PC-9 (cell line): ENCODE measurements at regions not wholly inside any gene's neighbourhood (a gene's known extent, or its start where the extent isn't known, plus 50 kb on each side); places are given as distances from the start of the nearest gene placed in this dataset.

ENCODE experiments used
- BruUV-seq: library from RNA; stranded (reverse); fragments of 400-500 nt; replicated peaks from 2 replicates; lab custom pipeline; 2021; lab: Mats Ljungman, UMichigan
- CTCF ChIA-PET: fragments of 300-600 bp; sonication (Branson Sonifier 250); formaldehyde crosslinking; loops from one replicate; lab custom pipeline; 2022; ENCODE audit warnings: antibody characterized with exemption; lab: Charles Lee
- POLR2A ChIA-PET: fragments of 300-600 bp; sonication (Branson Sonifier 250); formaldehyde crosslinking; loops from one replicate; lab custom pipeline; 2022; ENCODE audit warnings: antibody characterized with exemption; ENCODE audit not compliant: unreplicated experiment; lab: Charles Lee
- DNase-seq, 2 experiments: peaks; one replicate each; pipeline versions ENCODE4 v3.0.0 to v3.0.0-alpha.2; 2015 to 2022; ENCODE audit warnings: mixed read lengths in 1 of 2
- H2AFZ ChIP-seq: fragments of 200-600 bp; sonication (generic); 2 replicates; pipeline ENCODE4 v1.8.1; 2017; ENCODE audit warnings: antibody characterized with exemption
- H3F3A ChIP-seq: fragments of 200-600 bp; sonication (generic); 2 replicates; pipeline ENCODE4 v1.8.1; 2017; ENCODE audit warnings: antibody characterized with exemption, mild to moderate bottlenecking, low read depth; ENCODE audit not compliant: insufficient read depth
- H3K27ac ChIP-seq: fragments of 200-600 bp; sonication (generic); 2 replicates; pipeline ENCODE4 v1.6.1; 2016; ENCODE audit warnings: mixed run types
- H3K27me3 ChIP-seq: fragments of 200-600 bp; sonication (generic); 2 replicates; pipeline ENCODE4 v1.6.1; 2016; ENCODE audit warnings: low read depth, mixed run types; ENCODE audit not compliant: insufficient read depth
- H3K36me3 ChIP-seq: fragments of 200-600 bp; sonication (generic); 2 replicates; pipeline ENCODE4 v1.6.1; 2016; ENCODE audit warnings: low read depth, mixed run types
- H3K4me1 ChIP-seq: fragments of 200-600 bp; sonication (generic); replicated peaks from 2 replicates; pipeline ENCODE4 v1.6.1; 2016; ENCODE audit warnings: mixed run types; ENCODE audit not compliant: insufficient read depth
- H3K4me2 ChIP-seq: fragments of 200-600 bp; sonication (generic); 2 replicates; pipeline ENCODE4 v1.6.1; 2017; ENCODE audit warnings: mixed run types
- H3K4me3 ChIP-seq: fragments of 200-600 bp; sonication (generic); 2 replicates; pipeline ENCODE4 v1.6.1; 2016; ENCODE audit warnings: mixed run types
- H3K79me2 ChIP-seq: fragments of 200-600 bp; sonication (generic); 2 replicates; pipeline ENCODE4 v1.6.1; 2017; ENCODE audit warnings: low read depth, mixed run types
- H3K9me2 ChIP-seq: fragments of 200-600 bp; sonication (generic); 2 replicates; pipeline ENCODE4 v1.8.1; 2017; ENCODE audit warnings: mild to moderate bottlenecking; ENCODE audit not compliant: insufficient read depth
- H3K9me3 ChIP-seq: fragments of 200-600 bp; sonication (generic); 2 replicates; pipeline ENCODE4 v1.8.1; 2016; ENCODE audit warnings: low read depth; ENCODE audit not compliant: insufficient read depth
- H4K20me1 ChIP-seq: fragments of 200-600 bp; sonication (generic); 2 replicates; pipeline ENCODE4 v1.8.1; 2017; ENCODE audit not compliant: insufficient read depth
- EZH2 ChIP-seq: fragments of 200-600 bp; sonication (generic); IDR thresholded peaks from 2 replicates; pipeline ENCODE4 v1.8.0; 2017; ENCODE audit warnings: antibody characterized with exemption, low read depth
- intact Hi-C: fragments of 100-400 bp; cut with micrococcal nuclease; formaldehyde crosslinking; loops from one replicate; pipeline ENCODE4 v1.10.0; 2022; ENCODE audit not compliant: unreplicated experiment
- TF ChIP-seq, protein P1 (sequence below): fragments of 200-600 bp; sonication (generic); conservative IDR thresholded peaks from 2 replicates; pipeline ENCODE4 v1.6.1; 2017; ENCODE audit warnings: mixed run types, antibody characterized with exemption, mild to moderate bottlenecking, moderate library complexity

DNA sequence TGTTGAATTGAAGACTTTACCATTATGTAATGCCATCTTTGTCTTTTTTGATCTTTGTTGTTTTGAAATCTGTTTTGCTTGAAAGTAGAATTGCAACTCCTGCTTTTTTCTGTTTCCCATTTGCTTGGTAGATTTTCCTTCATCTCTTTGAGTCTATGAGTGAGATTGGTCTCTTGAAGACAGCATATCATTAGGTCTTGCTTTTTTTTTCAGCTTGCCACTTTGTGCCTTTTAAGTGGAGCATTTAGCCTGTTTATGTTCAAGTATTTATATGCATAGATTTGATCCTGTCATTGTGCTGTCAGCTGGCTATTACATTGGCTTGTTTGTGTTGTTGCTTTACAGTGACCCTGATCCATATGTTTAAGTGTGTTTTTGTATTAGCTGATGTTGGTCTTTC lies 131.8 kb downstream of the ZIC1 start:
- Histone ChIP-seq H3K79me2 (no peaks in the 10 kb centered on the region), H3K4me3 (no peak overlapping the region), H3K36me3 (no peaks in the 10 kb centered on the region), H4K20me1 (no peaks in the 10 kb centered on the region), H3K9me3 (no peaks in the 10 kb centered on the region), H3K27me3 (no peaks in the 10 kb centered on the region), H3K9me2 (no peaks in the 10 kb centered on the region), H3K4me2 (no peak overlapping the region), H2AFZ (no peak overlapping the region), H3F3A (no peaks in the 10 kb centered on the region), H3K27ac (no peak overlapping the region), H3K4me1 (no peaks in the 10 kb centered on the region)
- intact Hi-C loops: no loop called here
- TF ChIP-seq, protein P1, sequence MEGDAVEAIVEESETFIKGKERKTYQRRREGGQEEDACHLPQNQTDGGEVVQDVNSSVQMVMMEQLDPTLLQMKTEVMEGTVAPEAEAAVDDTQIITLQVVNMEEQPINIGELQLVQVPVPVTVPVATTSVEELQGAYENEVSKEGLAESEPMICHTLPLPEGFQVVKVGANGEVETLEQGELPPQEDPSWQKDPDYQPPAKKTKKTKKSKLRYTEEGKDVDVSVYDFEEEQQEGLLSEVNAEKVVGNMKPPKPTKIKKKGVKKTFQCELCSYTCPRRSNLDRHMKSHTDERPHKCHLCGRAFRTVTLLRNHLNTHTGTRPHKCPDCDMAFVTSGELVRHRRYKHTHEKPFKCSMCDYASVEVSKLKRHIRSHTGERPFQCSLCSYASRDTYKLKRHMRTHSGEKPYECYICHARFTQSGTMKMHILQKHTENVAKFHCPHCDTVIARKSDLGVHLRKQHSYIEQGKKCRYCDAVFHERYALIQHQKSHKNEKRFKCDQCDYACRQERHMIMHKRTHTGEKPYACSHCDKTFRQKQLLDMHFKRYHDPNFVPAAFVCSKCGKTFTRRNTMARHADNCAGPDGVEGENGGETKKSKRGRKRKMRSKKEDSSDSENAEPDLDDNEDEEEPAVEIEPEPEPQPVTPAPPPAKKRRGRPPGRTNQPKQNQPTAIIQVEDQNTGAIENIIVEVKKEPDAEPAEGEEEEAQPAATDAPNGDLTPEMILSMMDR: no peak
- TF ChIP-seq EZH2: no peak
- no TSS peak for BruUV-seq
- ChIA-PET CTCF (no interaction called here), POLR2A (no interaction called here)
- no peak for DNase-seq

DNA sequence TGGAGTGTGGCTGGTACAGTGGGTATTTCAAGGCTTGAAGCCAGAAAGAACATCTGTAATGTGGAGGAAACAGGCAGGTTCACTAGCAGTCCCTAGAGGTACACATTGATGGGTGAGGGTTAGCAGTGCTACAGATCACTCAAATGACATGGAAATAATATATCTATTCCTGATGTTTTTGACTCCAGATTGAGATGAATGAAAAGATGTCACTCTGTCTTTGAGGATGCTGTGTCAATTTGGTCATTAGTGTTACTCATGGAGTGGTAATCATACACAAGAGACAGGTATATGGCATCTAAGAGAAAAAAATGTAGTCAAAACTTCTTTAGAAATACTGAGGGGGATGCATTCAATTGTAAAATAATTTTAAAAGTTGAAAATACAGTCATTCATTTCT lies 135.1 kb downstream of the ZIC1 start:
- H3F3A ChIP-seq: no peaks in the 10 kb centered on the region
- DNase-seq: no peak
- H3K79me2 ChIP-seq: no peaks in the 10 kb centered on the region
- no peak for TF ChIP-seq EZH2
- TF ChIP-seq, protein P1: no peak
- ChIA-PET POLR2A (no interaction called here), CTCF (no interaction called here)
- no peaks in the 10 kb centered on the region for H3K36me3 ChIP-seq
- H4K20me1 ChIP-seq: no peaks in the 10 kb centered on the region
- no peaks in the 10 kb centered on the region for H3K9me2 ChIP-seq
- no peak overlapping the region for H2AFZ ChIP-seq
- no peak overlapping the region for H3K4me3 ChIP-seq
- intact Hi-C loops: no loop called here
- no peaks in the 10 kb centered on the region for H3K27me3 ChIP-seq
- no peak overlapping the region for H3K27ac ChIP-seq
- H3K4me1 ChIP-seq: no peaks in the 10 kb centered on the region
- no peaks in the 10 kb centered on the region for H3K9me3 ChIP-seq
- no peak overlapping the region for H3K4me2 ChIP-seq
- BruUV-seq: no TSS peak

DNA sequence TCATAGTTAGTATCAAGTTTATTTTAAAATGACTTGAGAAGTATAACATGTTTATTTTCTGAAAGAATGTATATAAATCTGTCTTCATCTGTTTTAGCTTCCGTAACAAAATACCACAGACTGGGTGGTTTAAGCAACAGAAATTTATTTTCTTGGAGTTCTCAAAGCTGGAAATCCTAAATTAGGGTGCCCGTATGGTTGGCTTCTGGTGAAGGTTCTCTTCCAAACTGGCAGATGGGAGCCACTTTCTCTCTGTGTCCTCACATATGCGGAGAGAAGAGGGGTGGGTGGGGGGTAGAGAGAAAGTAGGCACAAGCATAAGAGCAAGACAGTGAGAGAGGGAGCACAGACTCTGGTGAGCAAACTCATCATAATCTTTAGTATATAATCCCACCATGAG lies 142.3 kb downstream of the ZIC1 start:
- no peaks in the 10 kb centered on the region for H3K9me3 ChIP-seq
- H3K27me3 ChIP-seq: no peaks in the 10 kb centered on the region
- no peaks in the 10 kb centered on the region for H3K4me1 ChIP-seq
- no peaks in the 10 kb centered on the region for H3K79me2 ChIP-seq
- H4K20me1 ChIP-seq: no peaks in the 10 kb centered on the region
- no peaks in the 10 kb centered on the region for H3K36me3 ChIP-seq
- H3K4me2 ChIP-seq: no peak overlapping the region
- no peak for DNase-seq
- no peak overlapping the region for H3K4me3 ChIP-seq
- BruUV-seq: no TSS peak
- H3K9me2 ChIP-seq: no peaks in the 10 kb centered on the region
- POLR2A ChIA-PET: no interaction called here
- no peak overlapping the region for H2AFZ ChIP-seq
- H3F3A ChIP-seq: no peaks in the 10 kb centered on the region
- intact Hi-C loops: no loop called here
- no peak overlapping the region for H3K27ac ChIP-seq
- CTCF ChIA-PET: no interaction called here
- TF ChIP-seq, protein P1: no peak
- TF ChIP-seq EZH2: no peak
